Panc1 (cell line): ENCODE measurements at regions not wholly inside any gene's neighbourhood (a gene's known extent, or its start where the extent isn't known, plus 50 kb on each side); places are given as distances from the start of the nearest gene placed in this dataset.

Experiments
- ATAC-seq: fragments of 200-7000 bp; cut with Tn5 transposase; 2 replicates; pipeline ENCODE4 v1.9.1; 2020; ENCODE audit warnings: mild to moderate bottlenecking, moderate library complexity
- BruUV-seq: library from RNA; stranded (reverse); fragments of 400-500 nt; replicated peaks from 2 replicates; lab custom pipeline; 2021; lab: Mats Ljungman, UMichigan
- CTCF ChIA-PET: fragments of 300-600 bp; sonication (Branson Sonifier 250); formaldehyde crosslinking; loops from one replicate; lab custom pipeline; 2022; ENCODE audit warnings: antibody characterized with exemption; lab: Charles Lee
- POLR2A ChIA-PET: fragments of 300-600 bp; sonication (Branson Sonifier 250); formaldehyde crosslinking; loops from one replicate; lab custom pipeline; 2022; ENCODE audit warnings: antibody characterized with exemption; lab: Charles Lee
- DNase-seq: peaks from one replicate; pipeline ENCODE4 v3.0.0-alpha.2; 2010; ENCODE audit warnings: low read depth, low spot score
- H3K27ac ChIP-seq: 2 replicates; pipeline ENCODE4 v1.5.1; 2011; ENCODE audit warnings: mild to moderate bottlenecking, low read length, inconsistent platforms
- H3K27me3 ChIP-seq: fragments of 200-500 bp; sonication (Bioruptor generic); 2 replicates; pipeline ENCODE4 v1.6.0; 2014; ENCODE audit warnings: low read length, inconsistent platforms; ENCODE audit not compliant: control insufficient read depth, insufficient read depth
- H3K36me3 ChIP-seq: fragments of 200-500 bp; sonication (Bioruptor generic); 2 replicates; pipeline ENCODE4 v1.5.1; 2014; ENCODE audit warnings: inconsistent platforms, mild to moderate bottlenecking, low read length, moderate library complexity; ENCODE audit not compliant: control insufficient read depth, insufficient read depth
- H3K4me1 ChIP-seq: 2 replicates; pipeline ENCODE4 v1.5.1; 2011; ENCODE audit warnings: inconsistent platforms, mild to moderate bottlenecking, low read length, moderate library complexity; ENCODE audit not compliant: control insufficient read depth, insufficient read depth
- H3K4me3 ChIP-seq, 2 experiments: 2 replicates each; pipeline ENCODE4 v1.5.1; 2011 to 2012; ENCODE audit warnings: low read depth in 2 of 2, low read length in 2 of 2, mild to moderate bottlenecking in 2 of 2, inconsistent platforms in 1 of 2, moderate library complexity in 1 of 2
- H3K9me3 ChIP-seq: fragments of 200-500 bp; sonication (Bioruptor generic); 2 replicates; pipeline ENCODE4 v1.5.1; 2014; ENCODE audit warnings: low read depth, mild to moderate bottlenecking, inconsistent platforms, low read length, moderate library complexity; ENCODE audit not compliant: control insufficient read depth, insufficient read depth
- POLR2AphosphoS5 ChIP-seq: IDR thresholded peaks from 2 replicates; pipeline ENCODE4 v1.6.1; 2012; ENCODE audit warnings: mild to moderate bottlenecking, low read depth, low read length, moderate library complexity
- SIN3A ChIP-seq: IDR thresholded peaks from 2 replicates; pipeline ENCODE4 v1.6.1; 2012; ENCODE audit warnings: low read depth, mild to moderate bottlenecking, low read length, moderate library complexity, borderline replicate concordance; ENCODE audit not compliant: insufficient read depth
- TCF7L2 ChIP-seq: IDR thresholded peaks from 2 replicates; pipeline ENCODE4 v1.6.1; 2011; ENCODE audit warnings: mild to moderate bottlenecking, low read depth, low read length, inconsistent platforms
- in situ Hi-C: cut with HindIII; loops from 2 replicates; pipeline ENCODE4 v1.10.0; 2016; ENCODE audit warnings: low sequenced_read_pairs, low pct_unique_long_range_greater_than_20kb
- intact Hi-C: fragments of 100-400 bp; cut with micrococcal nuclease; formaldehyde crosslinking; loops from one replicate; pipeline ENCODE4 v1.10.0; 2022; ENCODE audit not compliant: unreplicated experiment
- TF ChIP-seq, protein P1 (sequence below), 2 experiments: IDR thresholded peaks; 2 replicates each; pipeline ENCODE4 v1.6.1; 2011 to 2012; ENCODE audit warnings: low read depth in 2 of 2, control low read depth in 1 of 2, low read length in 1 of 2, mild to moderate bottlenecking in 1 of 2, moderate library complexity in 1 of 2; ENCODE audit not compliant: insufficient read depth in 1 of 2
- TF ChIP-seq, protein P2 (sequence below): fragments of 450-650 bp; IDR thresholded peaks from 2 replicates; pipeline ENCODE4 v1.5.1; 2017; ENCODE audit warnings: mild to moderate bottlenecking

DNA sequence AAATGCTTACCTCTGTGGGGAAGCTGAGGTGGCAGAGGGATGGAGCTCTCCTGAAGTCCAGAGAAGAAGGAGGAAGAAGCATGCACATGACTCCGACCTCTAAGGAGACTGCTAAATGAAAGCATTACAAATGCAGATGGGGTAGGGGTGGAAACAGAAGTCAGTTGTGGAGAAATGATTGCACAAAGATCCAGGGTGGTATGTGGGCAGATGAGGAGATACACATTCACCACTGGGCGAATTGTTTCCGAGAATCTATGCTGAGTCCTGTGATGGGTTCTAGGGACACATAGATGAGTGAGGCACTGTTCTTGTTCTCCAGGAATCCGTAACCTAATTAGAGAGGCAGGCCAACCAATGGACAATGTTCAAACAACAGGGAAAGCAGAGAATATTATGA is 188.9 kb upstream of the ZBED5 start:
- in situ Hi-C loops = no loop called here
- no peak for DNase-seq
- TF ChIP-seq POLR2AphosphoS5 (no peak), SIN3A (no peak)
- CTCF ChIA-PET = no interaction called here
- Histone ChIP-seq H3K4me1 (no peaks in the 10 kb centered on the region), H3K9me3 (no peaks in the 10 kb centered on the region), H3K27me3 (no peaks in the 10 kb centered on the region), H3K4me3 (no peak overlapping the region), H3K36me3 (no peaks in the 10 kb centered on the region), H3K27ac (no peak overlapping the region)
- ATAC-seq = no peak
- POLR2A ChIA-PET = no interaction called here
- intact Hi-C loops = no loop called here
- BruUV-seq = no TSS peak

DNA sequence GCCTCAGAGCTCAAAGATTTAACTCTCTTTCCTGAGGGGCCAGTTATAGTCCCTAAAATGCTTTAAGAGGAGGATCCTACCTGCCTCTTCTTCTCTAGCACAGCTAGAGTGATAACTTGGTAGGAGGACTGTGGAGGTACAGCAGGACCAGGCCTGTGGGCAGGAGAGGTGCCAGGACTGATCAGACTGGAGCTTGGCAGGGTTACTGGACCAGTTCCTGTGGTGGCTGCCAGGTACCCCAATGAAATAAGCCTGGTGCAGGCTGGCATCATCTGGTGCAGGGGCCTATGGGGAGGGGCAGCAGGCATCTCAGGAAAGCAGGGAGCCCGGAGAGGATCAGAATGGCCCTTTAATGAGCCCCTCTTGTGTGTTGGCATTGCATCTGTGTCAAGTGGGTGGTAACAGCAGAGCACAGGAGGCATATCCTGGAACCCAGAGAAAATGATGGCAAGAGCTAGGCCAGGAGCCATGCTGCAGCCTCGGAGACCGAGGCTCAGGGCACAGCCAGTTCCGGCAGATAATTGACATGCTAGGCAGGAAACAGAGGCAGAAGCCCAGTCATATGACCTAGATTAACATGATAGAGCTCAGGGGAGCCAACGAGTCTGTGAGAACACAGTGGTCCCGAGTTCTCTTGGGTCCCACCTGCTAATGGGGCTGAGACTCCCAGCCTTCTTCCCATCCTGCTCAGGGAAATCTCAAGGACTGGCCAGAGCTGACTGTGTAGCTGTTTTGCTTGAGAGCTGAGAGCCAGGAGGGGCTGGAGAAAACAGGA is 187.5 kb upstream of the ZBED5 start:
- TF ChIP-seq, protein P1, sequence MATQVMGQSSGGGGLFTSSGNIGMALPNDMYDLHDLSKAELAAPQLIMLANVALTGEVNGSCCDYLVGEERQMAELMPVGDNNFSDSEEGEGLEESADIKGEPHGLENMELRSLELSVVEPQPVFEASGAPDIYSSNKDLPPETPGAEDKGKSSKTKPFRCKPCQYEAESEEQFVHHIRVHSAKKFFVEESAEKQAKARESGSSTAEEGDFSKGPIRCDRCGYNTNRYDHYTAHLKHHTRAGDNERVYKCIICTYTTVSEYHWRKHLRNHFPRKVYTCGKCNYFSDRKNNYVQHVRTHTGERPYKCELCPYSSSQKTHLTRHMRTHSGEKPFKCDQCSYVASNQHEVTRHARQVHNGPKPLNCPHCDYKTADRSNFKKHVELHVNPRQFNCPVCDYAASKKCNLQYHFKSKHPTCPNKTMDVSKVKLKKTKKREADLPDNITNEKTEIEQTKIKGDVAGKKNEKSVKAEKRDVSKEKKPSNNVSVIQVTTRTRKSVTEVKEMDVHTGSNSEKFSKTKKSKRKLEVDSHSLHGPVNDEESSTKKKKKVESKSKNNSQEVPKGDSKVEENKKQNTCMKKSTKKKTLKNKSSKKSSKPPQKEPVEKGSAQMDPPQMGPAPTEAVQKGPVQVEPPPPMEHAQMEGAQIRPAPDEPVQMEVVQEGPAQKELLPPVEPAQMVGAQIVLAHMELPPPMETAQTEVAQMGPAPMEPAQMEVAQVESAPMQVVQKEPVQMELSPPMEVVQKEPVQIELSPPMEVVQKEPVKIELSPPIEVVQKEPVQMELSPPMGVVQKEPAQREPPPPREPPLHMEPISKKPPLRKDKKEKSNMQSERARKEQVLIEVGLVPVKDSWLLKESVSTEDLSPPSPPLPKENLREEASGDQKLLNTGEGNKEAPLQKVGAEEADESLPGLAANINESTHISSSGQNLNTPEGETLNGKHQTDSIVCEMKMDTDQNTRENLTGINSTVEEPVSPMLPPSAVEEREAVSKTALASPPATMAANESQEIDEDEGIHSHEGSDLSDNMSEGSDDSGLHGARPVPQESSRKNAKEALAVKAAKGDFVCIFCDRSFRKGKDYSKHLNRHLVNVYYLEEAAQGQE (IDR thresholded peaks at IDR 0.05; ENCODE audit: insufficient read depth in 1 of 2, low read depth in 2 of 2, low read length in 1 of 2) = no peak
- TF ChIP-seq, protein P2, sequence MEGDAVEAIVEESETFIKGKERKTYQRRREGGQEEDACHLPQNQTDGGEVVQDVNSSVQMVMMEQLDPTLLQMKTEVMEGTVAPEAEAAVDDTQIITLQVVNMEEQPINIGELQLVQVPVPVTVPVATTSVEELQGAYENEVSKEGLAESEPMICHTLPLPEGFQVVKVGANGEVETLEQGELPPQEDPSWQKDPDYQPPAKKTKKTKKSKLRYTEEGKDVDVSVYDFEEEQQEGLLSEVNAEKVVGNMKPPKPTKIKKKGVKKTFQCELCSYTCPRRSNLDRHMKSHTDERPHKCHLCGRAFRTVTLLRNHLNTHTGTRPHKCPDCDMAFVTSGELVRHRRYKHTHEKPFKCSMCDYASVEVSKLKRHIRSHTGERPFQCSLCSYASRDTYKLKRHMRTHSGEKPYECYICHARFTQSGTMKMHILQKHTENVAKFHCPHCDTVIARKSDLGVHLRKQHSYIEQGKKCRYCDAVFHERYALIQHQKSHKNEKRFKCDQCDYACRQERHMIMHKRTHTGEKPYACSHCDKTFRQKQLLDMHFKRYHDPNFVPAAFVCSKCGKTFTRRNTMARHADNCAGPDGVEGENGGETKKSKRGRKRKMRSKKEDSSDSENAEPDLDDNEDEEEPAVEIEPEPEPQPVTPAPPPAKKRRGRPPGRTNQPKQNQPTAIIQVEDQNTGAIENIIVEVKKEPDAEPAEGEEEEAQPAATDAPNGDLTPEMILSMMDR = no peak
- TF ChIP-seq POLR2AphosphoS5 (no peak), SIN3A (no peak), TCF7L2 (no peak)
- Histone ChIP-seq H3K27me3 (no peaks in the 10 kb centered on the region), H3K9me3 (no peaks in the 10 kb centered on the region), H3K4me1 (no peaks in the 10 kb centered on the region), H3K36me3 (no peaks in the 10 kb centered on the region), H3K4me3 (no peak overlapping the region), H3K27ac (no peak overlapping the region)
- in situ Hi-C loops = no loop called here
- ChIA-PET POLR2A (no interaction called here), CTCF (no interaction called here)
- ATAC-seq (no peak), DNase-seq (no peak)
- intact Hi-C loops = no loop called here
- no TSS peak for BruUV-seq

DNA sequence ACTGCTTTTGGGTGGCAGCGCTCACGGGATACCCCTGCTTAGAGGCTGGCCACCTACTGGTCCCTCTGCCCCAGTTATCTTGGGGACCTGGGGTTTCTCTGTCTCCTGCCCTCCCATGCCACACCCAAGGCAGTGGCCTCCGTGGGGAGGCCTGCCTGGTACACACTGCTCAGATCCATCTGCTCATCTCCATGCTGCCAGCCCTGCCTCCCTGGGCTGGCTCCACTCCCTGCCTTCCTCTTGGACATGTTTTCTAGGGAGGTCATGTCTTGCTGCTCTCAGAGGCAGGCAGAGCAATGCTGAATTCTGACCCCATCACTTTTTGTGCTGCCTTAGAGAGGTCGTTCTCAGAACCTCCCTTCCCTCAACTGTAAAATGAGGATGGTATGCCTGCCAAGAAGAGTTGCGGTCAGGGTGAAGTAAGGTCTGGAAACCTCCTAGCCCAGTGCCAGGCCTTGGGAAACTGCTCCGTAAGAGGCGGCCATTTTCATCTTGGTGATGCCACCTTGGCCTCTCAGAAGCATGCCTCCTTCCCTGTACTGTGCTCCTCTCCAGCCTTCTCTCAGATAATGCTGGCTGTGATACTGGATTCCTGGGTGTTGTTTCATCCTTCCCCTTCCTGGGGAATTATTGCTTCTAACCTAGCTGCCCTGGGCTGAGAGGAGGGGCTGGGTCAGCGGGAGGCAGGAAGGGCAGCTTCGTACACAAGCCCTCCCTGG is 186.4 kb upstream of the ZBED5 start:
- no peaks in the 10 kb centered on the region for H3K36me3 ChIP-seq
- no peaks in the 10 kb centered on the region for H3K4me1 ChIP-seq
- no peak for DNase-seq
- intact Hi-C loops (no loop called here), in situ Hi-C loops (no loop called here)
- no peak for ATAC-seq
- TF ChIP-seq SIN3A (no peak), TCF7L2 (no peak), POLR2AphosphoS5 (no peak)
- TF ChIP-seq, protein P1 (IDR thresholded peaks at IDR 0.05; ENCODE audit: insufficient read depth in 1 of 2, low read depth in 2 of 2, low read length in 1 of 2) = no peak
- TF ChIP-seq, protein P2 = no peak
- BruUV-seq = no TSS peak
- POLR2A ChIA-PET = no interaction called here
- H3K27ac ChIP-seq = no peak overlapping the region
- no peak overlapping the region for H3K4me3 ChIP-seq
- H3K9me3 ChIP-seq = no peaks in the 10 kb centered on the region
- CTCF ChIA-PET = no interaction called here
- H3K27me3 ChIP-seq = no peaks in the 10 kb centered on the region
